ENCODE measurements at regions not wholly inside any gene's neighbourhood (a gene's known extent, or its start where the extent isn't known, plus 50 kb on each side); places are given as distances from the start of the nearest gene placed in this dataset.

DNA sequence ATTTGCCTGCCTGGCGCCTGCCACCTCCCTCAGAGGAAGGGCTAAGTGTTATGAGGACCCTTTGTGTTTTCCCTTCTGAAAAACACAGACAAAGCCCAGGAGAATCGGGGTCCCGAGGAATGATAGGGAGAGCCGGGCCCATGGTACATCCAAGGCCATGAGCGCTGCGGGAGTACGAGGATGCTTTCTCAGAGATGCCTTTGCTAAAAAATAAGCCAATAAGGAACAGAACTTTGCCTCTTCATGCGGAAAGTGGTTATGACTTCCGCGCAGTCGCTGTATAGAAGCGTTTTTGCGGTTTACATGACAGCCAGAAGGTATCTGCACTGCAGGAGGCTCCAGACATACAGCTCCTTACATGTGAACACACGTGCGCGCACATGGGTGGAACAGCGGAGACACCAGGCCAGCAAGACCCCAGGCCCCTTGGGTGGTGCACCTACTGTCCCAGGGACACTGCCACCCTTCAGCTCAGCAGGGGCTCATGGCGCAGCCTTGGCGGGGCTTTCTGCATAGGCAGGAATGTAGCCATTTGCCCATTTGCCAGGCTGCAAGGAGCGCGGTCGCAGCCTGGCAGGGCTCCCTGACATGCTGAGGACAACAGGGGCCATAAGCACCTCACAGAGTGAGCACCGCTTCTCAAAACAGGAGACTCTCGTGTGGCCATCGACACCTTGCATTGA lies 252.4 kb upstream of the SALL3 start:
- no peak for DNase-seq

GRCh38 chr18:78727877-78728783 lies 251.5 kb upstream of the SALL3 start:
- no peak for DNase-seq

DNA sequence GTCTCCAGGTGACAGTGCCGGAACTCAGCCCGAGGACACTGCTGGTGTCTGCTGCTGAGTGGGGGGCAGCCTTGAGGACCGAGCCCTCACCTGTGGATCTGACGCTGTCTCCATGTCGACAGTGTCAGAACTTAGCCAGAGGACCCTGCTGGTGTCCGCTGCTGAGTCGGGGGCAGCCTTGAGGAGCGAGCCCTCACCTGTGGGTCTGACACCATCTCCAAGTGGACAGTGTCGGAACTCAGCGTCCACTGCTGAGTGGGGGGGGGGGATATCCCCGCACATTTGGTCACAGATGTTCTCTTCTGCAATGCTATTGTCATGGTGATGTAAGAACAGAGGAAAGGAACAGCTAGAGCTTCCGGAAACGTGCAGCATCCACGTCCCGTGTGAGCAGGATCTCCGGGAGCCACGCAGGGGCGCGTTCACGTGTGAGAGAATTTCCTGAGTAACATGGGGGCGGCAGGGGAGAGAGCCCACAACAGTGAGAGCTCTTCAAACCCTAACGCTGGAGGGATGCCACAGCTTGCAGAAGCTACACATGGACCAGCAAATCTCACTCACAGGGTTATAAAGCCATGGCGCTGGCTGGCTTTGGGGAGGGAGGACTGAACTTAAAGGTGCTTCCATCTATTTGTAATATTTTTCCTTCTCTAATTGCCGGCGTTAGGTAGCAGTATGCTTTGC lies 250.7 kb upstream of the SALL3 start:
- no peak for DNase-seq

DNA sequence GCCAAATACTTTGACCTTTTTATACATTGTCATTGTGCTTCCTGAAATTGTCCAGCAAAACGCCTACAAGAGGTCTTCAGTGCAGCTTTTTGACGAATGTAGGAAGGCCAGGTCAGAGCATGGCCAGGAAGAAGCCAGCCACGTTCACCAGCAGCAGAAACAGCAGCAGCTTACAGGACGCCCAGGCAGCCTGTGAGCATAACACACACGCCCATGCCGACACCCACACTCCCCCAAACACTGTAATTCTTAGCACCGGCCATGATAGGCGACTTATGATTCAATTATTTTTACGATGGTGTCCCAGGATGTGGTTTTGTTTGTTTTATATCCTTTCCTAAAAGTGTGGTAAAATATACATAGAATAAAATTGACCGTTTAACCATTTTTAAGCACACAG lies 249.1 kb upstream of the SALL3 start:
- DNase-seq = no peak

- DNase-seq = no peak
Observed at GRCh38 chr18:78731016-78731397, 248.6 kb upstream of the SALL3 start.

- no peak for DNase-seq
Observed at GRCh38 chr18:78731398-78732032, 248.1 kb upstream of the SALL3 start.

GRCh38 chr18:78732273-78733210 lies 247.1 kb upstream of the SALL3 start:
- no peak for DNase-seq

DNA sequence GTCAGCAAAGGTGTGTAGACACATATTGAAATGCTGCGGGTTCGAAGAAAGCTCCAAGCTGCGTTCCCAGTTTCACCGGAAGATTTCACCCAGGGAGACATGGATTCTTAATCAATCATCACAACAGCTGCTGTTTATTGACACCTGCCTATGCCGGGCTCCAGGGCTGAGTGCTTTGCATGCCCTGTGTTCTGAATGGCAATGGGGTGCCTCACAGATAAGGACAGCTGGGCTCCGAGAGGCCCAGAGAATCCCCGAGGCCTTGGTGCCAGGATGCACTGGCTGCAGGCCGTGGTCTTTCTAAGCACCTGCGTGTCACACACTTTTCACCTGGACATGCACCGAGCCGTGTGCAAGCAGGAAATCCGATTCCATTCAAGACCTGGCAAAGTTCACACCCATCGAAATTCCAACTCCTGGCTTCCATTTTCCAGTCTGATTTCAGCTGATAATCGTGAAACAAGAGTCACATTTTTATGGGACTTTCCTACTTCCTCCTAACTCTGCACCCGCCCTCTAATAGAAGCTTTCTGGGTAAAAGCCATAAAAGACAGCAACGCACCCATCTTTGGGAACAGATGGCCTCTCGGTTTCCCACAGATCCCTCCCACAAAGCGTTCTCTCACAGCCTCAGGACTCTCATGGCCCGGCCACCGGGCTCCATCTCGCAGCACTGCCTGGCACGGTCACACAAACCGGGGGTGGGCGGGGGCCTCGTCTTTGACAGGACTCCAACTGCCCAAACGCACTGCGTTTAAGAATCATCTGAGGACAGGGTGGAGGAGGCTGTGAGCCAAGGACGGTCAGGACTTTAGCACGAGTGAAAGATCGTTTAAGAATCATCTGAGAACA lies 245.6 kb upstream of the SALL3 start:
- no peak for DNase-seq

- DNase-seq = no peak
Observed at GRCh38 chr18:78734614-78734945, 245.0 kb upstream of the SALL3 start.

DNA sequence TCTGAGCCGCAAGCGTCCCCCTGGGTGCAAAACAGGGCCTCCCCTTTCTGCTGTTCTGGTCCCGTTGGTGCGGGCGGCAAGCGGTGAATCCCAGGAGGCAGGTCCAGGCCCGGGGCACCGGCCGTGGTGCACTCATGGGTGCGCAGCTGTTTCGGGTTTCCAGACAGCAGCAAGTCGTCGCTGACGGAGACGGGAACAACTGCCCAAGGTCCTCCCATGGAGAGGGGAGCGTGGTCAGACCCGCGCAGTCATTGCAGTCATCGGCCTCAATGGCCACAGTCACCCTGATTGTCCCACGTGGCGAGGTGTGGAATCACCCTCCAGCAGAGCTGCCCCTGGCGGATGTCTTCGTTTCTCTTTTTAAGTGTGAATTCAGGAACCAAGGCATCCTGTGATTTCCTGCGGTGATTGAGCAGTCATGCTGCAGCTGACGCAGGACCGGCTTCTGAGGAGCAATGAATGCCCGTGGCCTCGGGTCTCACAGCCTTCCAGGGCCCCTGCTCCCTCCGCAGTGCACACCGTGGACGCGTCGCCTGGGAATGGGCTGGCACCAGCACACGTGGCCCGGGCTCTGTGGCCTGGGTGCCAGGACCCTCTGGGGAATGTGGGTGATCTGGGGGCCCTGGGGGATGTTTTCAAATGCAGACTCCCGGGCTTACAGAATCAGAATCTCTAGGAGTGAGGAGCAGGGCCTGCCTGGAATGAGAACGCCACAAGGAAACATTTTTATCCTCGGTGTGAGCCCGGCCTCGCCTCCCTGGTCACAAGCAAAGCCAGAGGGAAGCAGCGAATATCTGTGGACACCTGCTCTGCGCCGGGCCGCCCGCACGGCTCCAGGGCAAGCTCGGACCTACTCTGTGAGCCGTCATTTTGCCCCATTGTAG lies 244.2 kb upstream of the SALL3 start:
- no peak for DNase-seq

- DNase-seq = no peak
Observed at GRCh38 chr18:78736015-78736690, 243.5 kb upstream of the SALL3 start.

- no peak for DNase-seq
Observed at GRCh38 chr18:78737006-78737915, 242.4 kb upstream of the SALL3 start.

- DNase-seq = no peak
Observed at GRCh38 chr18:78738076-78738690, 241.4 kb upstream of the SALL3 start.

DNA sequence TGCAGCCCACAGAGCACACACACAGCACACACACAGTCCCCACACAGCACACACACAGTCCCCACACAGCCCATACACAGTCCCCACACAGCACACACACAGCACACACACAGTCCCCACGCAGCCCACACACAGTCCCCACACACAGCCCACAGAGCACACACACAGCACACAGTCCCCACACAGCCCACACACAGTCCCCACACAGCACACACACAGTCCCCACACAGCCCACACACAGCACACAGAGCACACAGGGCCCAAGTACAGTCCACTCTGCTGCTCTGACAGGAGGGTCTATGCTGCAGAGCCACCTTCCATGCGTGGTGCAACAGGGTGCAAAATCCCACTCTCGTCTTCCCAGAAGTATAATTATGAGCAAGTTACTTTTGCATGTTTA lies 240.5 kb upstream of the SALL3 start:
- DNase-seq = no peak

DNA sequence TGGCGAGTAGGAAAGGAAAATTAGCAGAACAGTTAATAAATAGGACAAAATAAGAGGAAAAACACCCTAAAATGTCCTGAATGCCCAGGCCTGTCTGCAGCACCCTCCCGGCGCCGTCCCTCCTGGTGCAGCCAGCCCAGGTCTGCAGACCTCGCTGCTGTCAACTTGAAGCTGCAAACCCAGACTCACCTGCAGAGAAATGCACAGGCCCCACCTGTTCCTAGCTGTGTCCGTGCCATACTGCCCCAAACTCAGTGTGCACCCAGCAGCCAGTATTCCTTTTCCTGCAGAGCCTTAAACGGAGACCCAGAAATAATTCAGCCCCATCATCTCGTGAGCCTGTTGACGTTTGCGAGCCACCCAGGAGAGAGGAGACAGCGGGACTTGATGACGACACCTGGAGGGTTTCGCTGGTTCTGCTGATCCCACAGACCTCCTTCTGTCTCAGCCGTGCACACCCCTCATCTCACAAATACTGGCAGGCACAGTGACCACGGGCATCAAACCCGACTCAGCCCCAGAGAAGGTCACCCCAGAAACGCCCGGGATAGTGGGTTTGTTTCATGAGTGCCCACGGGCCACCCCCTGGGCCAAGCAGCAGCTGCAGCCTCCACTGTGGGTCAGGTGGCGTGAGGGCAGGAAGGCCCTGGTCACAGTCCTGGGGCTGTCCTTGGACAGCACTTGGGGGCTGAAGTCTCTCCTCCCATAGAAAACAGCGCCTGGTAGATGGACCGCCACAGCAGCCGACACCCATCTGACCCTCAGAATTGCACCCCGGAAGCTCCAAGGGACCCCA lies 239.5 kb upstream of the SALL3 start:
- DNase-seq = no peak

GRCh38 chr18:78740876-78741275 lies 238.7 kb upstream of the SALL3 start:
- DNase-seq = no peak

Data from SHP77 treated with DMSO at 0.1 percent for 48 hours (cell line).